Lung (tissue), 11 donors: ENCODE measurements at regions not wholly inside any gene's neighbourhood (a gene's known extent, or its start where the extent isn't known, plus 50 kb on each side); places are given as distances from the start of the nearest gene placed in this dataset.

Experiments
- ATAC-seq: fragments of 200-7000 bp; cut with Tn5 transposase; one replicate; pipeline ENCODE4 v1.9.1; 2020; ENCODE audit warnings: moderate number of reproducible peaks; ENCODE audit not compliant: insufficient read depth, low FRiP score
- DNase-seq, 3 donors: peaks; one replicate each; pipeline ENCODE4 v3.0.0-alpha.2; 2013 to 2017
- H3K27ac ChIP-seq, 2 donors: one replicate each; pipeline ENCODE4 v1.5.1; 2013; ENCODE audit warnings: mild to moderate bottlenecking in 2 of 2, moderate library complexity in 2 of 2, control low read depth in 1 of 2, inconsistent platforms in 1 of 2, low read depth in 1 of 2, low read length in 1 of 2
- H3K27me3 ChIP-seq, 3 donors: one replicate each; pipeline ENCODE4 v1.5.1; 2013; ENCODE audit warnings: low read length in 2 of 3; ENCODE audit not compliant: control insufficient read depth in 3 of 3, insufficient read depth in 3 of 3
- H3K36me3 ChIP-seq, 4 donors: one replicate each; pipeline ENCODE4 v1.5.1; 2013; ENCODE audit warnings: low read length in 4 of 4, mild to moderate bottlenecking in 1 of 4, moderate library complexity in 1 of 4; ENCODE audit not compliant: control insufficient read depth in 4 of 4, insufficient read depth in 4 of 4
- H3K4me1 ChIP-seq, 5 donors: one replicate each; pipeline ENCODE4 v1.5.1; 2013; ENCODE audit warnings: low read length in 5 of 5, mild to moderate bottlenecking in 2 of 5, moderate library complexity in 1 of 5; ENCODE audit not compliant: control insufficient read depth in 5 of 5, insufficient read depth in 5 of 5
- H3K4me3 ChIP-seq: one replicate; pipeline ENCODE4 v1.5.1; 2013; ENCODE audit warnings: mild to moderate bottlenecking, control low read depth, moderate library complexity
- H3K9ac ChIP-seq, 2 donors: one replicate each; pipeline ENCODE4 v1.5.1; 2013; ENCODE audit warnings: low read length in 2 of 2, control low read depth in 1 of 2; ENCODE audit not compliant: insufficient read depth in 1 of 2
- H3K9me3 ChIP-seq, 4 donors: one replicate each; pipeline ENCODE4 v1.5.1; 2013; ENCODE audit warnings: low read length in 3 of 4, mild to moderate bottlenecking in 1 of 4, moderate library complexity in 1 of 4; ENCODE audit not compliant: control insufficient read depth in 4 of 4, insufficient read depth in 3 of 4
- CTCF ChIP-seq: IDR thresholded peaks from 2 replicates; pipeline ENCODE4 v1.5.1; 2012; ENCODE audit warnings: mild to moderate bottlenecking; ENCODE audit errors: control extremely low read depth, extremely low read depth
- WGBS, 2 donors: extraction: QIAGEN DNeasy Blood & Tissue Kit; methylation state at CpG; one replicate each; pipeline ENCODE4 v1.1.7; 2013; 5-methylcytosine and 5-hydroxymethylcytosine counted together
- donor health status: control.
- donor health status: control.
- donor health status: Bipolar disorder and iron deficiency.
- donor health status: healthy.
- donor health status: DM: yes; HTN: yes; CAD: no.

- TF ChIP-seq CTCF = no peak
- DNase-seq = no peak
- H3K4me3 ChIP-seq = no peak overlapping the region
- WGBS, 2 donors = 94 to 98% methylated on average over 2 of the region's 2 CpGs
- peaks cover 0 to 1% (median 0%) of the 10 kb centered on the region in 4 donors for H3K9me3 ChIP-seq
- H3K36me3 ChIP-seq = no peaks in the 10 kb centered on the region
- no peak for ATAC-seq
- H3K4me1 ChIP-seq = peaks cover 0 to 24% (median 10%) of the 10 kb centered on the region in 5 donors
- no peak overlapping the region for H3K9ac ChIP-seq
- no peak overlapping the region for H3K27ac ChIP-seq
- no peaks in the 10 kb centered on the region for H3K27me3 ChIP-seq
Measured at GRCh38 chr11:95515371-95515770, 274.2 kb downstream of the FAM76B start.

GRCh38 chr11:95514416-95515110 is 275.0 kb downstream of the FAM76B start:
- ATAC-seq (no peak), DNase-seq (no peak)
- no peaks in the 10 kb centered on the region for H3K36me3 ChIP-seq
- TF ChIP-seq CTCF = no peak
- 83 to 91% methylated on average over 4 of the region's 4 CpGs for WGBS, 2 donors
- no peak overlapping the region for H3K27ac ChIP-seq
- H3K4me3 ChIP-seq = no peak overlapping the region
- no peak overlapping the region for H3K9ac ChIP-seq
- H3K9me3 ChIP-seq = peaks cover 0 to 1% (median 0%) of the 10 kb centered on the region in 4 donors
- peaks cover 0 to 24% (median 10%) of the 10 kb centered on the region in 5 donors for H3K4me1 ChIP-seq
- no peaks in the 10 kb centered on the region for H3K27me3 ChIP-seq

- 42 to 64% methylated on average over 4 of the region's 4 CpGs for WGBS, 2 donors
- Histone ChIP-seq H3K4me3 (no peak overlapping the region), H3K4me1 (peaks cover 0 to 21% (median 10%) of the 10 kb centered on the region in 5 donors), H3K36me3 (no peaks in the 10 kb centered on the region), H3K27me3 (no peaks in the 10 kb centered on the region), H3K9ac (no peak overlapping the region), H3K27ac (no peak overlapping the region), H3K9me3 (peaks cover 0 to 1% (median 0%) of the 10 kb centered on the region in 4 donors)
- ATAC-seq (peak; percentile 74), DNase-seq (peak; percentile 72 to 94 (median 85))
- TF ChIP-seq CTCF = no peak
Measured at GRCh38 chr11:95512682-95513081, 276.9 kb downstream of the FAM76B start.
